Left lung (tissue), 4 donors: ENCODE measurements at regions not wholly inside any gene's neighbourhood (a gene's known extent, or its start where the extent isn't known, plus 50 kb on each side); places are given as distances from the start of the nearest gene placed in this dataset.
A peak's percentile ranks its signal among the peaks of the same experiment; 100 is the strongest.

Source experiments
- ATAC-seq: fragments of 200-7000 bp; cut with Tn5 transposase; one replicate; pipeline ENCODE4 v1.9.1; 2020; ENCODE audit warnings: moderate library complexity
- DNase-seq, 4 donors: peaks; one replicate each; pipeline ENCODE4 v3.0.0-alpha.2; 2013 to 2020
- H3K27ac ChIP-seq, 2 donors: fragments of 200-600 bp; sonication (generic) in 1 of 2; one replicate each; pipeline versions ENCODE4 v1.5.0 to v1.8.0; 2020 to 2021
- H3K27me3 ChIP-seq, 2 donors: fragments of 200-600 bp; sonication (generic) in 1 of 2; one replicate each; pipeline versions ENCODE4 v1.5.0 to v1.8.0; 2020 to 2021
- H3K36me3 ChIP-seq, 2 donors: fragments of 200-600 bp; sonication (generic) in 1 of 2; one replicate each; pipeline versions ENCODE4 v1.5.0 to v1.8.0; 2020 to 2021
- H3K4me1 ChIP-seq, 2 donors: fragments of 200-600 bp; one replicate each; pipeline ENCODE4 v1.8.0; 2021
- H3K4me3 ChIP-seq, 2 donors: fragments of 200-600 bp; sonication (generic) in 1 of 2; one replicate each; pipeline versions ENCODE4 v1.5.0 to v1.8.0; 2020 to 2021; ENCODE audit warnings: mild to moderate bottlenecking in 1 of 2
- H3K9me3 ChIP-seq, 2 donors: fragments of 200-600 bp; sonication (generic) in 1 of 2; one replicate each; pipeline versions ENCODE4 v1.5.0 to v1.8.0; 2020 to 2021
- intact Hi-C, 2 donors: fragments of 100-400 bp; cut with DNase I; formaldehyde crosslinking; loops; one replicate each; pipeline versions ENCODE4 v1.11.2 to v1.14.2; 2022
- TF ChIP-seq, protein P1 (sequence below), 2 donors: fragments of 200-600 bp; sonication (generic) in 1 of 2; IDR thresholded peaks; one replicate each; pipeline versions ENCODE4 v1.5.0 to v1.8.0; 2021; ENCODE audit warnings: antibody characterized with exemption in 2 of 2
- donor health status: DM: no; HTN: yes; CAD: no.
- donor health status: DM: no; HTN: no; CAD: no.

- ATAC-seq (no peak), DNase-seq (no peak)
- no peaks in the 10 kb centered on the region for H3K36me3 ChIP-seq
- H3K27me3 ChIP-seq = no peaks in the 10 kb centered on the region
- H3K4me3 ChIP-seq = no peak overlapping the region
- intact Hi-C loops = no loop called here
- no peaks in the 10 kb centered on the region for H3K4me1 ChIP-seq
- no peaks in the 10 kb centered on the region for H3K9me3 ChIP-seq
- TF ChIP-seq, protein P1, sequence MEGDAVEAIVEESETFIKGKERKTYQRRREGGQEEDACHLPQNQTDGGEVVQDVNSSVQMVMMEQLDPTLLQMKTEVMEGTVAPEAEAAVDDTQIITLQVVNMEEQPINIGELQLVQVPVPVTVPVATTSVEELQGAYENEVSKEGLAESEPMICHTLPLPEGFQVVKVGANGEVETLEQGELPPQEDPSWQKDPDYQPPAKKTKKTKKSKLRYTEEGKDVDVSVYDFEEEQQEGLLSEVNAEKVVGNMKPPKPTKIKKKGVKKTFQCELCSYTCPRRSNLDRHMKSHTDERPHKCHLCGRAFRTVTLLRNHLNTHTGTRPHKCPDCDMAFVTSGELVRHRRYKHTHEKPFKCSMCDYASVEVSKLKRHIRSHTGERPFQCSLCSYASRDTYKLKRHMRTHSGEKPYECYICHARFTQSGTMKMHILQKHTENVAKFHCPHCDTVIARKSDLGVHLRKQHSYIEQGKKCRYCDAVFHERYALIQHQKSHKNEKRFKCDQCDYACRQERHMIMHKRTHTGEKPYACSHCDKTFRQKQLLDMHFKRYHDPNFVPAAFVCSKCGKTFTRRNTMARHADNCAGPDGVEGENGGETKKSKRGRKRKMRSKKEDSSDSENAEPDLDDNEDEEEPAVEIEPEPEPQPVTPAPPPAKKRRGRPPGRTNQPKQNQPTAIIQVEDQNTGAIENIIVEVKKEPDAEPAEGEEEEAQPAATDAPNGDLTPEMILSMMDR (IDR thresholded peaks at IDR 0.05) = no peak
- H3K27ac ChIP-seq = peak overlapping the region in 1 of 2 donors; percentile 45
These were observed 66.3 kb upstream of the FBXL4 start for GRCh38 chr6:99014061-99014460.

GRCh38 chr6:99013661-99014060, 65.9 kb upstream of the FBXL4 start:
- intact Hi-C loops = no loop called here

DNA sequence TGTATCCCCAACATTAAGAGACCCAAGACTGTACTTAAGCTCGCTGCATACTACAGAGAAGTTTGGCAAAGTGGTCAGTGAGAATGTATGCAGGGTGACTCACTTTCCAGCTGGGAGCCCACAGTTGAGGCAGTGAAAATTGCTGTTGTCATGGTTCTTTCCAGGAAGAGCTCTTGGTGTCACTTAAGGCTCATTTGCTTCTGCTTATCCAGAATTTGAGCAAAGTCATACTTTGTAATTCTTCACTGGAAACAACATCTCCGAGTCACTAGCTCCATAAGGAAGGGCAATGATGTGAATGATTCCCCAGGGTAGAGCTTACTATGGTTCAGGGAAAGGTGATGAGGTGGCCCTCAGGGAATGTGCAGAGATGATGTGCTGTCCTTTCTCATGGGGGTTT, 65.4 kb upstream of the FBXL4 start:
- ATAC-seq (peak; percentile 93), DNase-seq (no peak)
- TF ChIP-seq, protein P1 (IDR thresholded peaks at IDR 0.05) = no peak
- Histone ChIP-seq H3K4me3 (no peak overlapping the region), H3K4me1 (no peaks in the 10 kb centered on the region), H3K27ac (peak overlapping the region in 1 of 2 donors; percentile 45), H3K36me3 (no peaks in the 10 kb centered on the region), H3K9me3 (no peaks in the 10 kb centered on the region), H3K27me3 (no peaks in the 10 kb centered on the region)
- intact Hi-C loops = no loop called here

More at GRCh38 chr6:99013661-99014060, 65.9 kb upstream of the FBXL4 start:
- no peaks in the 10 kb centered on the region for H3K9me3 ChIP-seq
- H3K27me3 ChIP-seq = no peaks in the 10 kb centered on the region
- no peak for DNase-seq
- TF ChIP-seq, protein P1 (IDR thresholded peaks at IDR 0.05) = no peak
- no peaks in the 10 kb centered on the region for H3K4me1 ChIP-seq
- peak overlapping the region in 1 of 2 donors; percentile 45 for H3K27ac ChIP-seq
- no peaks in the 10 kb centered on the region for H3K36me3 ChIP-seq
- H3K4me3 ChIP-seq = no peak overlapping the region
- no peak for ATAC-seq

GRCh38 chr6:99011151-99011550, 63.4 kb upstream of the FBXL4 start:
- no peaks in the 10 kb centered on the region for H3K4me1 ChIP-seq
- no peak for ATAC-seq
- no peaks in the 10 kb centered on the region for H3K36me3 ChIP-seq
- no peak overlapping the region for H3K4me3 ChIP-seq
- DNase-seq = no peak
- TF ChIP-seq, protein P1 (IDR thresholded peaks at IDR 0.05) = no peak
- peaks cover 0 to 4% of the 10 kb centered on the region in 2 donors for H3K27me3 ChIP-seq
- no peaks in the 10 kb centered on the region for H3K9me3 ChIP-seq
- H3K27ac ChIP-seq = no peak overlapping the region
- intact Hi-C loops = no loop called here

GRCh38 chr6:99002831-99003230, 55.1 kb upstream of the FBXL4 start:
- Histone ChIP-seq H3K4me3 (no peak overlapping the region), H3K27me3 (peaks cover 0 to 13% of the 10 kb centered on the region in 2 donors), H3K4me1 (no peaks in the 10 kb centered on the region), H3K36me3 (no peaks in the 10 kb centered on the region), H3K9me3 (no peaks in the 10 kb centered on the region), H3K27ac (no peak overlapping the region)
- TF ChIP-seq, protein P1 (IDR thresholded peaks at IDR 0.05) = no peak
- no peak for ATAC-seq
- DNase-seq = peak in 1 of 4 donors; percentile 18
- intact Hi-C loops = no loop called here
